ENCODE measurements at regions not wholly inside any gene's neighbourhood (a gene's known extent, or its start where the extent isn't known, plus 50 kb on each side); places are given as distances from the start of the nearest gene placed in this dataset.

DNA sequence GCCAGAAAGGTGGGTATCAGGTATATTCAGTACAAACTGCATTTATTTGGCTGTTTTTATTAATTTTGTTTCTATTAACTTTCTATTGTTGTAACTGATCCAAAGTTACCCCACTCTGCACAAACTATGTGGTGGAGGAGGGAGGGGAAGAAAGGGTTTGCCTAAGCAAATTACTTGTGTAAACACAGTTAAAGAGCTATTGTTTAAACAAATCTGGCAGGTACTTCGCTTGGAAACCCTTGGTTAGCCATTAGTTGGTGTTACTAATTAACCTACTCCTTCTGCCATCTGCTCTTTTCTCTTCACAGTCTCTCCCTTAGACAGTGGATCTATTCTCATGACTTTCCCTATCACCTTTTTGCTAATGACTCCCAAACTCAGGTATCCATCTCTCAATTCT, 328.4 kb upstream of the NECTIN3 start:
- TF ChIP-seq EZH2 (IDR thresholded peaks at IDR 0.05; ENCODE audit: borderline replicate concordance, low read depth, low read length, poor library complexity, severe bottlenecking): no peak
- TF ChIP-seq, protein P1, sequence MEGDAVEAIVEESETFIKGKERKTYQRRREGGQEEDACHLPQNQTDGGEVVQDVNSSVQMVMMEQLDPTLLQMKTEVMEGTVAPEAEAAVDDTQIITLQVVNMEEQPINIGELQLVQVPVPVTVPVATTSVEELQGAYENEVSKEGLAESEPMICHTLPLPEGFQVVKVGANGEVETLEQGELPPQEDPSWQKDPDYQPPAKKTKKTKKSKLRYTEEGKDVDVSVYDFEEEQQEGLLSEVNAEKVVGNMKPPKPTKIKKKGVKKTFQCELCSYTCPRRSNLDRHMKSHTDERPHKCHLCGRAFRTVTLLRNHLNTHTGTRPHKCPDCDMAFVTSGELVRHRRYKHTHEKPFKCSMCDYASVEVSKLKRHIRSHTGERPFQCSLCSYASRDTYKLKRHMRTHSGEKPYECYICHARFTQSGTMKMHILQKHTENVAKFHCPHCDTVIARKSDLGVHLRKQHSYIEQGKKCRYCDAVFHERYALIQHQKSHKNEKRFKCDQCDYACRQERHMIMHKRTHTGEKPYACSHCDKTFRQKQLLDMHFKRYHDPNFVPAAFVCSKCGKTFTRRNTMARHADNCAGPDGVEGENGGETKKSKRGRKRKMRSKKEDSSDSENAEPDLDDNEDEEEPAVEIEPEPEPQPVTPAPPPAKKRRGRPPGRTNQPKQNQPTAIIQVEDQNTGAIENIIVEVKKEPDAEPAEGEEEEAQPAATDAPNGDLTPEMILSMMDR (conservative IDR thresholded peaks at IDR 0.05; ENCODE audit: low read depth, low read length): no peak

All from A673 (cell line).